Neural progenitor cell (in vitro differentiated cells): ENCODE measurements at regions not wholly inside any gene's neighbourhood (a gene's known extent, or its start where the extent isn't known, plus 50 kb on each side); places are given as distances from the start of the nearest gene placed in this dataset.

Experiments
- DNase-seq: peaks from one replicate; pipeline ENCODE4 v3.0.0-alpha.2; 2016; ENCODE audit warnings: low spot score
- H2AFZ ChIP-seq: fragments of 200-600 bp; sonication (generic); replicated peaks from 2 replicates; pipeline ENCODE4 v1.6.1; 2016; ENCODE audit warnings: antibody characterized with exemption
- H3F3A ChIP-seq: fragments of 200-600 bp; sonication (generic); 2 replicates; pipeline ENCODE4 v1.6.1; 2016; ENCODE audit warnings: antibody characterized with exemption, low read depth
- H3K27ac ChIP-seq: fragments of 200-600 bp; sonication (generic); 2 replicates; pipeline ENCODE4 v1.5.1; 2016; ENCODE audit warnings: mild to moderate bottlenecking
- H3K27me3 ChIP-seq: fragments of 200-600 bp; sonication (generic); 2 replicates; pipeline ENCODE4 v1.6.1; 2016; ENCODE audit warnings: mild to moderate bottlenecking, moderate library complexity
- H3K36me3 ChIP-seq: fragments of 200-600 bp; sonication (generic); 2 replicates; pipeline ENCODE4 v1.5.1; 2016
- H3K4me1 ChIP-seq: fragments of 200-600 bp; sonication (generic); 2 replicates; pipeline ENCODE4 v1.6.1; 2016; ENCODE audit warnings: mixed run types
- H3K4me2 ChIP-seq: fragments of 200-600 bp; sonication (generic); 2 replicates; pipeline ENCODE4 v1.6.1; 2016
- H3K4me3 ChIP-seq: fragments of 200-600 bp; sonication (generic); 2 replicates; pipeline ENCODE4 v1.5.1; 2016
- H3K79me2 ChIP-seq: fragments of 200-600 bp; sonication (generic); 2 replicates; pipeline ENCODE4 v1.6.1; 2016; ENCODE audit warnings: low read depth
- H3K9ac ChIP-seq: fragments of 200-600 bp; sonication (generic); 2 replicates; pipeline ENCODE4 v1.6.1; 2016
- H3K9me3 ChIP-seq: fragments of 200-600 bp; sonication (generic); 2 replicates; pipeline ENCODE4 v1.5.1; 2016; ENCODE audit warnings: low read depth
- H4K20me1 ChIP-seq: fragments of 200-600 bp; sonication (generic); 2 replicates; pipeline ENCODE4 v1.6.1; 2016; ENCODE audit warnings: low read depth
- H3K27ac Mint-ChIP-seq: 3 replicates; pipeline ENCODE4 v1.8.0; 2021; ENCODE audit warnings: mixed read lengths
- H3K27me3 Mint-ChIP-seq: 2 replicates; pipeline ENCODE4 v1.8.0; 2022; ENCODE audit warnings: low read depth, mild to moderate bottlenecking, inconsistent platforms, moderate library complexity, mixed read lengths; ENCODE audit not compliant: insufficient read depth
- H3K36me3 Mint-ChIP-seq: 3 replicates; pipeline ENCODE4 v1.8.0; 2021; ENCODE audit warnings: mixed read lengths
- H3K4me1 Mint-ChIP-seq: 3 replicates; pipeline ENCODE4 v1.8.0; 2021; ENCODE audit warnings: mixed read lengths
- H3K4me3 Mint-ChIP-seq: 3 replicates; pipeline ENCODE4 v1.8.0; 2021; ENCODE audit warnings: mild to moderate bottlenecking, moderate library complexity, mixed read lengths
- H3K9me3 Mint-ChIP-seq: 3 replicates; pipeline ENCODE4 v1.8.0; 2020; ENCODE audit warnings: mixed read lengths
- CTCF ChIP-seq: fragments of 200-600 bp; sonication (generic); IDR thresholded peaks from 2 replicates; pipeline ENCODE4 v1.5.1; 2017; ENCODE audit warnings: antibody characterized with exemption, mild to moderate bottlenecking
- EZH2 ChIP-seq: fragments of 200-600 bp; sonication (generic); IDR thresholded peaks from 2 replicates; pipeline ENCODE4 v1.6.1; 2017; ENCODE audit warnings: antibody characterized with exemption, mild to moderate bottlenecking, moderate library complexity
- EZH2phosphoT487 ChIP-seq: fragments of 200-600 bp; sonication (generic); IDR thresholded peaks from 2 replicates; pipeline ENCODE4 v1.6.1; 2017; ENCODE audit warnings: antibody characterized with exemption

DNA sequence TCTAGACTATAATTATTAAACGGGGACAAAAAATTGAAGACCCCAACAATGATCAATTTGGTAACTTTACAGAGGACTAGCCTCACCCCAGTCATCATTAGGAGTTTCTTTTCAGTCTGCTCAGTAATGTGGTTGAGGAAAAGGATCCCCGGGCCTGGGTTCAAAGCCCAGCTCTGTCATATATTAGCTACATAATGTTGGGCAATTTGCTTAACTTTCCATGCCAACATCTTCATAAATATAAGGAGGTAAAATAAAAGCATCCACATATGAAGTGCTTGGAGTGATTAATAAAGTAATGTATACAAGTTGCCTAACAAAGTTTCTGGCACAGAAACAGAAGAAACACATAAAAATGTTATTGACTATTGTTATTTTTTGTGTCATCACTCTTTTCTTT is 53.4 kb upstream of the ANTXR2 start:
- no peaks in the 10 kb centered on the region for H3K9me3 ChIP-seq
- no peak for TF ChIP-seq CTCF
- no peak for TF ChIP-seq EZH2
- TF ChIP-seq EZH2phosphoT487: no peak
- H3K27me3 Mint-ChIP-seq: no peaks in the 10 kb centered on the region

GRCh38 chr4:80125252-80126177 is 52.5 kb upstream of the ANTXR2 start:
- Histone ChIP-seq H2AFZ (no peak overlapping the region), H3K27ac (no peak overlapping the region), H3K4me1 (no peaks in the 10 kb centered on the region), H3K4me3 (no peak overlapping the region), H3K27me3 (no peaks in the 10 kb centered on the region), H3K4me2 (no peak overlapping the region), H3F3A (no peaks in the 10 kb centered on the region), H3K9me3 (no peaks in the 10 kb centered on the region), H3K36me3 (no peaks in the 10 kb centered on the region), H3K9ac (no peak overlapping the region), H4K20me1 (no peaks in the 10 kb centered on the region), H3K79me2 (no peaks in the 10 kb centered on the region)
- Mint-ChIP-seq H3K36me3 (no peaks in the 10 kb centered on the region), H3K4me1 (no peaks in the 10 kb centered on the region), H3K4me3 (no peak overlapping the region), H3K9me3 (no peaks in the 10 kb centered on the region), H3K27me3 (no peaks in the 10 kb centered on the region), H3K27ac (no peak overlapping the region)
- DNase-seq: no peak
- TF ChIP-seq EZH2 (no peak), CTCF (peak; percentile 49), EZH2phosphoT487 (no peak)

More for the DNA sequence above, 53.4 kb upstream of the ANTXR2 start:
- DNase-seq: no peak
- Histone ChIP-seq H4K20me1 (no peaks in the 10 kb centered on the region), H3K4me2 (no peak overlapping the region), H3K27me3 (no peaks in the 10 kb centered on the region), H3K79me2 (no peaks in the 10 kb centered on the region), H3F3A (no peaks in the 10 kb centered on the region), H3K9ac (no peak overlapping the region), H3K36me3 (no peaks in the 10 kb centered on the region), H2AFZ (no peak overlapping the region), H3K27ac (no peak overlapping the region), H3K4me1 (no peaks in the 10 kb centered on the region), H3K4me3 (no peak overlapping the region)
- Mint-ChIP-seq H3K4me1 (no peaks in the 10 kb centered on the region), H3K27ac (no peak overlapping the region), H3K9me3 (no peaks in the 10 kb centered on the region), H3K4me3 (no peak overlapping the region), H3K36me3 (no peaks in the 10 kb centered on the region)

DNA sequence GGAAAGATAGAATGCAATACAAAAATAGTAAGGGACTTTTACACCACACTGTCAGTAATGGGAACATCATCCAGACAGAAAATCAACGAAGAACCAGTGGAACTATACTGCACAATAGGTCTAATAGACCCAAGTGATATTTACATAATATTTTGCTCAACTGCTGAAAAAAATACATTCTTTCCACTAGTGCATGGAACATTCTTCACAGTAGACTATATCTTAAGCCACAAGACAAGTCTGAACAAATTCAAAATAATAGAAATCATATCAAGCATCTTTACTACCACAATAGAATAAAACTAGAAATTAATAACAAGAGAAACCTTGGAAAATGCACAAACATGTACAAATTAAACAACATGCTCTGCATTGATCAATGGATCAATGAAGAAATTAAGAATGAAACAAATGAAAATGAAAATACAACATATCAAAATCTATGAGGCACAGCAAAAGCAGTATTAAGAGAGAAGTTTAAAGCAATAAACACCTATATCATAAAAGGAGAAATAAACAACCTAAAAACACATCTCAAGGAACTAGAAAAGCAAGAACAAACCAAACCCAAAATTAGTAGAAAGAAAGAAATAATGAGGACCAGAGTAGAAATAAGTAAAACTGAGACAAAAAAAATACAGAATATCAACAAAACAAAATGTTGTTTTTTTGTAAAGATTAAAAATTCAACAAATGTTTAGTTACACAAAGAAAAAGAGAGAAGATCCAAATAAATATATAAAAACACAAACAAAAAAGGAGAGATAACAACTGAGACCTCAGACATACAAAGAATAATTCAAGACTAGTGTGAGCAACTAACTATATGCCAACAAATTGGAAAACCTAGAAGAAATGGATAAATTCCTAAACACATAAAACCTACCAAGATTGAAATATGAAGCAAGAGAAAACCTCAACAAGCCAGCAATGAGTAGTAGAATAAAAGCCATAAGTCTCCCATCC is 51.5 kb upstream of the ANTXR2 start:
- no peak overlapping the region for H2AFZ ChIP-seq

More for the DNA sequence above, 51.5 kb upstream of the ANTXR2 start:
- H3F3A ChIP-seq: no peaks in the 10 kb centered on the region
- H3K4me3 ChIP-seq: no peak overlapping the region
- no peaks in the 10 kb centered on the region for H3K4me1 Mint-ChIP-seq
- H3K9me3 ChIP-seq: no peaks in the 10 kb centered on the region
- H3K27ac Mint-ChIP-seq: no peak overlapping the region
- no peak overlapping the region for H3K4me3 Mint-ChIP-seq
- no peaks in the 10 kb centered on the region for H4K20me1 ChIP-seq
- H3K4me2 ChIP-seq: no peak overlapping the region
- no peaks in the 10 kb centered on the region for H3K4me1 ChIP-seq
- no peaks in the 10 kb centered on the region for H3K27me3 ChIP-seq
- no peaks in the 10 kb centered on the region for H3K27me3 Mint-ChIP-seq
- H3K36me3 Mint-ChIP-seq: no peaks in the 10 kb centered on the region
- H3K79me2 ChIP-seq: no peaks in the 10 kb centered on the region
- no peaks in the 10 kb centered on the region for H3K9me3 Mint-ChIP-seq
- TF ChIP-seq EZH2 (no peak), EZH2phosphoT487 (no peak), CTCF (no peak)
- H3K36me3 ChIP-seq: no peaks in the 10 kb centered on the region
- DNase-seq: no peak
- H3K9ac ChIP-seq: no peak overlapping the region
- H3K27ac ChIP-seq: no peak overlapping the region
